ENCODE measurements at regions not wholly inside any gene's neighbourhood (a gene's known extent, or its start where the extent isn't known, plus 50 kb on each side); places are given as distances from the start of the nearest gene placed in this dataset.

DNA sequence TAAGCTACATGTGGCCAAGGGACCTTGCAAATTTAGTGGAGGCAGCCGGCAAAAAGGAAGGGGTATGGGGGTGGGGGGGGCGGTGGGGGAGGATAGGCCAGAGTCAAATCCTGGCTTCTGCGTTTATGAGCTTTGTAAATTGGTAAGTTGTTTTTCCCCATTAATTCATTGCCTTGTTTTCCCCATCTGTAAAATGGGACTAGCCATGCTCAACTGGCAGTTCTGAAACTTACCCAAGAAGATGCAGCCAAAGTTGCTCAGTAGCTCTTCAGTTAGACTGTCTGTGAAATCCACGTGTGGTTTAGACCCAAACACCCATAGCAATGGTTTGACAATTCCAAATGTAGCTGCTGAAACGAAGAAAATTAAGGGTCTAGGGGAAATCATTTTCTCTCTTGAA lies 52.3 kb upstream of the FAM89A start:
- H3K9ac ChIP-seq (ENCODE audit: low read depth, low read length) = no peak overlapping the region
- no peaks in the 10 kb centered on the region for H3K36me3 ChIP-seq (ENCODE audit: insufficient read depth, low read depth, low read length)
- no peak overlapping the region for H3K4me3 ChIP-seq (ENCODE audit: low read length)
- H3K27ac ChIP-seq (ENCODE audit: low read length) = no peak overlapping the region
- no peaks in the 10 kb centered on the region for H3K4me1 ChIP-seq (ENCODE audit: insufficient read depth, low read length)
- no peaks in the 10 kb centered on the region for H3K9me3 ChIP-seq (ENCODE audit: insufficient read depth, low read depth, low read length)
- H3K27me3 ChIP-seq (ENCODE audit: insufficient read depth, low read length) = peaks cover 51% of the 10 kb centered on the region

- no peak overlapping the region for H3K27ac ChIP-seq (ENCODE audit: low read length)
Measured at GRCh38 chr1:231091831-231092301, 51.8 kb upstream of the FAM89A start.

GRCh38 chr1:231091415-231091814 lies 51.4 kb upstream of the FAM89A start:
- Histone ChIP-seq H3K4me1 (ENCODE audit: insufficient read depth, low read length) (no peaks in the 10 kb centered on the region), H3K9me3 (ENCODE audit: insufficient read depth, low read depth, low read length) (no peaks in the 10 kb centered on the region), H3K27ac (ENCODE audit: low read length) (no peak overlapping the region), H3K36me3 (ENCODE audit: insufficient read depth, low read depth, low read length) (no peaks in the 10 kb centered on the region), H3K4me3 (ENCODE audit: low read length) (no peak overlapping the region), H3K27me3 (ENCODE audit: insufficient read depth, low read length) (peaks cover 51% of the 10 kb centered on the region), H3K9ac (ENCODE audit: low read depth, low read length) (no peak overlapping the region)

More at GRCh38 chr1:231091831-231092301, 51.8 kb upstream of the FAM89A start:
- no peaks in the 10 kb centered on the region for H3K9me3 ChIP-seq (ENCODE audit: insufficient read depth, low read depth, low read length)
- H3K4me1 ChIP-seq (ENCODE audit: insufficient read depth, low read length) = no peaks in the 10 kb centered on the region
- H3K27me3 ChIP-seq (ENCODE audit: insufficient read depth, low read length) = peaks cover 51% of the 10 kb centered on the region
- no peak overlapping the region for H3K9ac ChIP-seq (ENCODE audit: low read depth, low read length)
- no peaks in the 10 kb centered on the region for H3K36me3 ChIP-seq (ENCODE audit: insufficient read depth, low read depth, low read length)
- no peak overlapping the region for H3K4me3 ChIP-seq (ENCODE audit: low read length)

Data from iPS-20b (cell line).